Activated CD4-positive, alpha-beta T cell treated with anti-CD3 and anti-CD28 coated beads, Interleukin-2, amount 10 ng/mL, durations not matched to agents 7 days and 5 days (primary cell): ENCODE measurements at regions not wholly inside any gene's neighbourhood (a gene's known extent, or its start where the extent isn't known, plus 50 kb on each side); places are given as distances from the start of the nearest gene placed in this dataset.
A peak's percentile ranks its signal among the peaks of the same experiment; 100 is the strongest.
"Not testable (repeated sequence)": the region's sequence is repeated elsewhere in the genome, so short reads cannot be mapped to it uniquely, and the experiment has no call there.

Experiments
- CTCF ChIA-PET: fragments of 350-600 bp; sonication (Branson Sonifier 250); formaldehyde crosslinking; loops from one replicate; lab custom pipeline; 2021; ENCODE audit warnings: antibody characterized with exemption; lab: Charles Lee
- POLR2A ChIA-PET: fragments of 350-600 bp; sonication (Branson Sonifier 250); formaldehyde crosslinking; loops from one replicate; lab custom pipeline; 2021; ENCODE audit warnings: antibody characterized with exemption; lab: Charles Lee
- DNase-seq: peaks from one replicate; pipeline ENCODE4 v3.0.0-alpha.2; 2020
- H3K27ac Mint-ChIP-seq: one replicate; pipeline ENCODE4 v1.8.0; 2021; ENCODE audit warnings: mild to moderate bottlenecking, moderate library complexity, mixed read lengths
- H3K27me3 Mint-ChIP-seq: one replicate; pipeline ENCODE4 v1.8.0; 2021; ENCODE audit warnings: mixed read lengths
- H3K36me3 Mint-ChIP-seq: one replicate; pipeline ENCODE4 v1.8.0; 2021; ENCODE audit warnings: low read depth, mixed read lengths
- H3K4me1 Mint-ChIP-seq: one replicate; pipeline ENCODE4 v1.8.0; 2021; ENCODE audit warnings: mixed read lengths
- H3K4me3 Mint-ChIP-seq: one replicate; pipeline ENCODE4 v1.8.0; 2021; ENCODE audit warnings: mild to moderate bottlenecking, moderate library complexity, mixed read lengths
- H3K9me3 Mint-ChIP-seq: one replicate; pipeline ENCODE4 v1.8.0; 2021; ENCODE audit warnings: mixed read lengths

- peak overlapping the region; percentile 36 for H3K27ac Mint-ChIP-seq
- H3K27me3 Mint-ChIP-seq, H3K36me3 Mint-ChIP-seq, H3K4me1 Mint-ChIP-seq, POLR2A ChIA-PET, H3K4me3 Mint-ChIP-seq, H3K9me3 Mint-ChIP-seq, DNase-seq, CTCF ChIA-PET: not testable (repeated sequence)
Observed at GRCh38 chr3:27051527-27051926, 317.7 kb downstream of the NEK10 start.

- Mint-ChIP-seq H3K36me3 (no peaks in the 10 kb centered on the region), H3K4me3 (no peak overlapping the region), H3K4me1 (no peaks in the 10 kb centered on the region), H3K27ac (no peak overlapping the region), H3K27me3 (no peaks in the 10 kb centered on the region), H3K9me3 (peaks cover 3% of the 10 kb centered on the region)
- ChIA-PET POLR2A (no interaction called here), CTCF (no interaction called here)
- DNase-seq: no peak
Observed at GRCh38 chr3:27056326-27056725, 312.9 kb downstream of the NEK10 start.

- DNase-seq: no peak
- Mint-ChIP-seq H3K36me3 (no peaks in the 10 kb centered on the region), H3K27ac (no peak overlapping the region), H3K27me3 (no peaks in the 10 kb centered on the region), H3K4me3 (no peak overlapping the region), H3K4me1 (no peaks in the 10 kb centered on the region), H3K9me3 (no peaks in the 10 kb centered on the region)
- POLR2A ChIA-PET: no interaction called here
- CTCF ChIA-PET: no interaction called here
Observed at GRCh38 chr3:27059489-27059888, 309.7 kb downstream of the NEK10 start.
